HG02885 (cell line): ENCODE measurements at regions not wholly inside any gene's neighbourhood (a gene's known extent, or its start where the extent isn't known, plus 50 kb on each side); places are given as distances from the start of the nearest gene placed in this dataset.
"Not testable (repeated sequence)": the region's sequence is repeated elsewhere in the genome, so short reads cannot be mapped to it uniquely, and the experiment has no call there.

Experiments used
- ATAC-seq: cut with Tn5 transposase; IDR thresholded peaks from one replicate; pipeline ENCODE4 v1.9.1; 2021; ENCODE audit warnings: mild to moderate bottlenecking; ENCODE audit not compliant: unreplicated experiment, poor library complexity

DNA sequence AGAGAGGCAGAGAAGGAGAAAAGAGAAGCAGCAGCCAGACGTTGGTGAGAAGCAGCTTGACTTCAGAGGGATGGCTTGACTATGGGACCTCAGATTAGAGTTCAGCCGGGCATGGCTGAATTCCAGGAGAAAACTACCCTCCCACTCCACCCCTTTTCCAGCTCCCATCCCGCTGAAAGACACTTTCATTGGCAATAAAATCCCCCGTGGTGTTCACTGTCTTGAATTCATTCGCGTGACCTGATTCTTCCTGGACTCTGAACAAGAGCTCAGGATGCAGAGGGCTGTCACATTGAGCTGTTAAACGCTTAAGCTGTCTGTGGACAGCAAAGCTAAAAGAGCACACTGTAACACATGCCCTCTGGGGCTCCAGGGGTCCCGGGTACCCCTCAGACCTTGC, 1575.3 kb upstream of the AGA start:
- no peak for ATAC-seq

DNA sequence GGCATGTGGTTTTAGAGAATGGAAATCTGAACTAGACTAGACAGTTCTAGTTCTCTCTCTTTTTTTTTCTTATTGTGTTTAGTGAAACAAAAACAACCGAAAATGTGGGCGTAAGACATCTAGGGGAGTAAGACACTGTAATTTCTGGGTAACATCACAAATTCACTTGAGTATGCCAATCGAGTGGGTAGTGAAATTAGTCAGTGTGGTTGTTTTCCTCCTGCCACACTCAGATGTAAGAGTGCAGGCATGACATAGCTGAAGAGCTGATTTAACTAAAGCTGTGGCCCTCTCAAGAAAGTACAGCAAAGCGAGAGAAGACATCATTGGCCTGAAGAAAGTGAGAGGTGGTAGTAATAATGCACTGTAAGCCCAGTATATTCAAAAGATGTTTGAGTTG, 1585.3 kb upstream of the AGA start:
- no peak for ATAC-seq

DNA sequence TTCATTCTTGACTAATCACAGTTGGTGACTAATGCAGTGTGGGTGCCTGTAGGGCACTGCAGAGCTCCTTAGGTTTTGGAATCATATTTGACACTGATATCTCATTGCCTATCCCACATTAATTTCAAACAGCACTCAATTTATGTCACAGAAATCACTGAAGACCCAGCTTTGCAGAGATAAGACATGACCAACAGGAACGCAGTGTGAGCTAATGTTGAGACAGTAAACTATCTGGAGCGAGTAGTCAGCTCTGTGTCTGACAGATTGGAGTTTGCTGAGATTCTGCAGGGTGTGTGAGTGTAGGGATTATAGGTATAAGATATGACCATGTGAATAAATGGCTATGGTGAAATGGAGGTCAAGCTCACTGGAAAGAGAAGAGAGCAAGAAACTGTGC, 1586.1 kb upstream of the AGA start:
- ATAC-seq, result no peak

DNA sequence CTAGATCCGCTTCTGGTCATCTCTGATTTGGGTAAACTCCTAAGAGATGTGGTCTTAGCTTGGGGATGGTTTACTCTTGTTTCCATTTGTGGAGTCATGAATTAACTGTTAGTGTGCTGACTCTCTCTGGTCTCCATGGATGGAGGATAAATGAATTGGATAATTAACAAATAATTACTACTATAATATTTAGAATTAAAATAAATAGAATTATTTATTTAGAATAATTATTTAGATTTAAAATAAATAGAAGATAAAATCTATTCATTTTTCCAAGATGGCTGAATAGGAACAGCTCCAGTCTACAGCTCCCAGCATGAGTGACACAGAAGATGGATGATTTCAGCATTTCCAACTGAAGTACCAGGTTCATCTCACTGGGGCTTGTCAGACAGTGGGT, 1587.4 kb upstream of the AGA start:
- no peak for ATAC-seq

DNA sequence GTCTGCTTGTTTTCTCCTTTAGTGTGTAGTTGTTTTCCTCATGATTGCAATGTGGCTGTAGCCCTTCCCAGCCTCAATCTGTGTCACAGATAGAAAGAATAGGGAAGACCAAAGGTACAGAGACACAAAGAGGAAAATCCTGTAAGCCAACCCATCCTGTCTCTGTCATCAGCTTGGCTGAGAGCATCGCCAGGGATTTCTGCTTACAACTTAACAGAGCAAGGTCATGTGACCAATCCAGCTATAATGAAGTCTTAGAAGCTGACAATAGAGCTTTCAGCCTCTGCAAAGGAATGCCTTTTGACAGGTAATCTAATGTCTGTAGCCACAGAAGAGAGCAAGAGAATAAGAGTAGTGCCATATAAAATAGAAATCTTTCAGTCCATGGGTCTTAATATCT, 1598.0 kb upstream of the AGA start:
- ATAC-seq, result no peak

DNA sequence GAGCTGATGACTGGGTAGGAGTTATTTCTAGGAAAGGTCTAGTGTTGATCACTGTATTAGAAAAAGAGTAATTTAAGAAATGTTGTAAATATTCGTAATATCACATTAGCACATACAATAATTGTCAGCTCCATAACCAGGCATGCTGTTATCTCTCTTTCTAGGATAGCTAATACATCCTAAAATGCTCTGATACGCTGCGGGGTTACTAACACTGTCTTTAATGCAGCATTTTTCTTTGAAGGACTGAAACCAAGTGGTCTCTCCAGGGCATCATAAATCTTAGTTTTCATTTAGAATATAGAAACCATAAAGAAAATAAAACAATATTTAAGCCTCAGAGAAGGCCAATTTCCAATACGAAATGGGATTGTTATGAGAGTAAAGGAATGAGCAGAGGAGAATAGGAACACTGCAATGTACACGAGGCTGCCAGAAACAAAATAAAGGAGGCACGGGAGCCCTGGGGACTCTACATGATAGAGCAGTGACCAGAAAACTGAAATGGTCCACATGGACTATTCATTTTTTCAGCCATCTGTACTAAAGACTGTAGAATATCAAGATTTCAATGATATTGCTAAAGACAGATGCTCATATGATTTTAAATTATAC, 1606.7 kb upstream of the AGA start:
- ATAC-seq, result no peak

DNA sequence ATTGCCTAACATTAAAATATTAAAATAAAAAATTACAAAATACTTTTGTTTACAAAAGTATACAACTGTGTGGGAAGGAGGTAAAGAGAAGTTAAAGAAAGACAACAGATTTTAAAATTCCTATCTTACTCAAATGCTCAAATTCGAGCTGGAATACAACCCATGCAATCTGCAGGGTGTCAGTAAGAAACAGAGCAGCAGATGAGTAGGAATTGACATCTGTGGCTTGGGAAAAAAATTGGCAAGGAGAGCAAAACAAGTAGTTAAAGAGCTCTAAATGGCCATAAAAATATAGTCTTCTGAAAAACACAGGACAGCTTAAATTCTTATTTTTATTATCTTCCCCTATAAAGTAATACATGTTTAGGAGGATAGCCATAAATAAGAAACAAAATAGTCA, 1609.0 kb upstream of the AGA start:
- no peak for ATAC-seq

DNA sequence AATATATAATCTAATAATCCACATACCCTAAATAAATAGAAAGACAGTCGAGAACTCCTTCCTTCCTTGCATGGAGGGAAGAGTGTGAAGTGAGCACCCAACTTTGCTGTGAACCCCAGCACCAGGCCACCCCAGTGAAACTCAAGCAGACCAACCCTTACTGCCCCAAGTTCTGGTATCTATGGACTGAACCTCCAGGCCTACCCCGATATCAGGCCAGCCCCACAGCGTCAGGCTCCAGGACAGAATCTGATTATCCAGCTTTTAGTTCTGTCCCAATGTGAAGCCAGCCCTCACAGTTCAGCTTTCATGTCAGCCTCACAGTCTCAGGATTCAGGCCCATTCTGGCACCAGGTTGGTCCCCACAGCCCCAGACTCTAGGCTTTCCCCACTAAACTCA, 1617.2 kb upstream of the AGA start:
- no peak for ATAC-seq

DNA sequence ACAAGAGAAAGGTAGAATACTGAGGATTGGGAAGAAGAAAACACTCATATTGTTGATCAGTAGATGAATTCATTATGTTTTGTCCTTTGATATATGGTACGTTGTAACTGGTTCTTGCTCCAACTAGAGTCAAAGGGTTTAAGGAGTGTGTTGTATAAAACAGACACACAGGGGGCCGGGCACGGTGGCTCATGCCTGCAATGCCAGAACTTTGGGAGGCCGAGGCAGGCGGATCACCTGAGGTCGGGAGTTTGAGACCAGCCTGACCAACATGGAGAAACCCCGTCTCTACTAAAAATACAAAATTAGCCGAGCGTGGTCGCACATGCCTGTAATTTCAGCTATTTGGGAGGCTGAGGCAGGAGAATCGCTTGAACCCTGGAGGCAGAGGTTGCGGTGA, 1624.0 kb upstream of the AGA start:
- ATAC-seq, result not testable (repeated sequence)

DNA sequence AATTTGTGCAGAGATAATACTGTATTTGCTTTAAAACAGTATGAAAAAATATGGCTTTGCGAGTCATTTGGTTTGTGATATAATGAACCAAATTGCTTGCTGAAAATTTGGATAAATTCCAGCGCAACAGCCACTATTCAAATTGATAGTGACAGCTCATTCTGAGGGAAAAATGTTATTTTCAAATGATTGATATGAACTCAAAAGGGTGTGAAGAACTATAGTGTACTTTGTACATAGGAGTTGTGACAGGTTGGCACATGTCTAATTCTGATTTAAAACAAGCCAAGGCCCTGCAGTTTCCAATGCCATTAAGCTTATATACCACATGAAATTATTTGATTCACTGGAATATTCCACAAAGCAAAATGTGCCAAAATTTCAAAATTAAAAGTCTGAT, 1628.9 kb upstream of the AGA start:
- no peak for ATAC-seq

DNA sequence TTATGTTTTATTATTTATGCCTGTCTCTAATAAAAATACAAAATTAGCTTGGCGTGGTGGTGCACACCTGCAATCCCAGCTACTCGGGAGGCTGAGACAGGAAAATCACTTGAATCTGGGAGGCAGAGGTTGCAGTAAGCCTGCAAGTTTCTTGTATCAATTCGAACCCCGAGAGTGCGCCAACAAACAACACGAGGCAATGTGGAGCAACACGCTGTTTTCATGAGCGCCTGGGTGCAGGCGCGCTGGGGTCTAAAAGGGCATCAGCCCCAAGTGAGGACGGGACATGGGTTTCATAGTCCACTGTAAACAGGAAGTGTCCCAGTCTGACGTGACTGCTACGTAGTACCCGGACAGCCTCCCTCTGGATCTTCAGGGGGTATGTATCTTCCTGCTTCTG, 1634.6 kb upstream of the AGA start:
- no peak for ATAC-seq

DNA sequence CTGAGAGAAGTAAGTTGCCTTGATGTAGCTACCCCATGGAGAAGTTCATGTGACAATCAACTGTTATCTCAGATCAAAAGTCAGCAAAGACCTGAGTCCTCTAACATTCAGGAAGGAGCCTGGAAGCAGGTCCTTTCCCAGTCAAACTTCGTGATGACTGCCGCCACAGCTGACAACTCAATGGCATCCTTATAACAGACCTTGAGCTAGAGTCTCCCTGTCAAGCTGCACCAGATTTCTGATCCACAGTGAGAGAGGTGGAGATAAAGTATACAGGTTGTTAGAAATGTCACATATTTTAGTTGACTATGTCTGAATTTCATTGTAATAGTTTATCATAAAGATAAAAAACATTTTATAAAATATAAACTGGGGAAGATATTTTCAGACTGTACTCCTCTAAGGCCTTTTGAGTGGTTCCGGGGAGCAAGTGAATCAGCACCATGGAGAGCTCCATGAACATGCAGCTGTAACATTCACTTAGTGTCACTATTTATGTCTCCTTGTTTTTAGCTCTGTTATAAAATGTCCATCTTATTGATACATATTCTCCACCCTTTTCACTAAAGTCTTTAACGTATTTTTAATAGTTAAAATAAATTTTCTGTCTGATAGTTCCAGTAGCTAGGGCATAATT, 1653.5 kb upstream of the AGA start:
- ATAC-seq, result no peak

DNA sequence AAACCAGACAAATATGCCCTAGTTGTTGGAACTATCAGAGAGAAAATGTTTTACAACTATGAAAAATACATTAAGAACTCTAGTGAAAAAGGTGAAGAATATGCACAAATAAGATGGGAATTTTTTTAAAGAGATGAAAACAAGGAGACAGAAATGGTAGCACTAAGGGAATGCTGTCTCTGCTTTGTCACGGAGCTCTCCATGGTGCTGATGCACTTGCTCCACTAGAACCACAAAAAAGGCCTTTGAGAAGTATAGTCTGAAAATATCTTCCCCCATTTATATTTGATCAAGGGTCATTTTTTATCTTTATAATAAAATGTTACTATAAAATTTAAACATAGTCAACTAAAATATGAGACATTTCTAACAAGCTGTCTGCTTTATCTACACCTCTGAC, 1655.5 kb upstream of the AGA start:
- ATAC-seq, result no peak

DNA sequence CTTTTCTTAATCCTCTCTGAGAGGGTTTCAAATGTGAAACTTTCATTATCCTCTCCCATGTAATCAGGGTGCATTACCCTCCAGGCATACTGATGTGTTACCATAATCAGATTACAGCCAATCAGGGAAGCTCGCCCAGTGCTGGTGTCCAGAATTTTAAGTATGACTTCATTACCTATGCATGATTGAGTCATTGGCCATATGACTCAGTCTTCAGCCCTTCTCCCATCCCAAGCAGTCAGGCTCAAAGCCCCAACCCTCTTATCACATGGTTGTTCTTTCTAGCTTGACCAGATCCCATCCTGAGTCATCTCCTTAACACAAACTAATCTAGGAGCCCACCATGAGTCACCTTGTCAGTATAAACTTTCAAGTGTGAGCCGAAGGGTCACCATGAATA, 1668.1 kb upstream of the AGA start:
- no peak for ATAC-seq

DNA sequence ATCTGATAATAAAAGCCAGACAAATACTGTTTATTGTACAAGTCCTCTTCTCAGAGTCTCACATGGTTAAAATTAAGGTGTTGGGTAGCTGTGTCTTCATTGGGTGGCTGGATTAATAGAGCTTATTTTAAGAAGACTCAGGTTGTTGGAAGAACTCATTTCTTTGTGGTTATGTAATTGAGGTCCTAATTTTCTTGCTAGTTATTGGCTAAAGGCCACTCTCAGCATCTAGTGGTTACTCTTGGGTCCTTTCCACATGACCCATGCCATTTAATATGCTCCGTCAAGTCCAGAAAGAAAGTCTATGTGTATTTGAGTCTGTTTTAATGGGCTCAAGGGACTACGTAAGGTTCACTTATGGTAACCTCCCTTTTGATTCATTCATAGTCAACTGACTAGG, 1668.6 kb upstream of the AGA start:
- ATAC-seq, result no peak

DNA sequence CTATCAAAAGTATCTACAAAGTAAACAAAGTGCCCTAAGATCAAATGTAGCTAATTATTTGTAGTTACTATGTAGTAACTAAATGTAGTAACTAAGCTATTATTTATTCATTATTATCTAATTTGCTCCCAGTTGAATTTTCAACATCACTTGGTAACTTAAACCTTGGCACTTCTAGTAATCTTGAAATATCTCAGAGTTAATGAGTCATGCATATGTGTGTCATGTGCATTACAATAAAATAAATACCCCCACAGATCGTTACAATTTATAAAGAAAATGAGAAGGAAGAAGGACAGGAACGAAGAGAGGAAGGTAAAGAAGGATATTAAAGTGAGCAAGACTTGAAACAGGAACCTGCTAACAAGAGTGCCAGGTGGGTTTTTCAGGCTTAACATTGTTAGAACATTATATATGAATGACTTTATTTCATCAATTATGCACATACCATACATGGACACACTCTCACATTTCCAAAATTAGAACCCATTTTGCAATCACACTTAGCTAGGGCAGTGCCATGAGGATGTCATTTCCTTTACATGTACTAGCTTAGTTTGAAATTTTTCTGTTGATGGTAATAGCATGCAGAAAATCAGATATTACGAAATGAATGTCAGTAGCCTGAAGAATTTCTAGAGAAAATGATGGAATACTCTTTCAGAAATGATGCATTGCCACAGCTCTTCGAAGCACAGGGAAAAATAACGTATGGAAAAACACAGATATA, 1670.4 kb upstream of the AGA start:
- no peak for ATAC-seq

DNA sequence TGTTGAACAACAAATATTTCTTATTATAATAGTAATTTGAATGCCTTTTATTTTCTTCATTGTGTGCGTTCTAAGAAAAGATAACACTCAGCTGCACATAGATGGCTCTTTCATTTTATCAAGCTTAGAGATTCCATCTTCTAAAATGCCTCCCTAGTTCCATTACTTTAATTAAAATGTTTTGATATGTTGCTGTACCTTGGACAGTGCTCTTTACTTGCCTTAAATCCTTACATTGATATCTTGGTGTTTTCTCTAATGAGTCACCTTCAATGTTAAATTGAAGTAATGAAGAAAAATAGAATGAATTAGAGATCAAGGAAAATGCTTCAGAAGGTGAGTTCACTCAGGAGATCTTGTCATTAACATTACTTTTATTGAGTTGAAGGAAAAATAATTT, 1672.4 kb upstream of the AGA start:
- ATAC-seq, result no peak

DNA sequence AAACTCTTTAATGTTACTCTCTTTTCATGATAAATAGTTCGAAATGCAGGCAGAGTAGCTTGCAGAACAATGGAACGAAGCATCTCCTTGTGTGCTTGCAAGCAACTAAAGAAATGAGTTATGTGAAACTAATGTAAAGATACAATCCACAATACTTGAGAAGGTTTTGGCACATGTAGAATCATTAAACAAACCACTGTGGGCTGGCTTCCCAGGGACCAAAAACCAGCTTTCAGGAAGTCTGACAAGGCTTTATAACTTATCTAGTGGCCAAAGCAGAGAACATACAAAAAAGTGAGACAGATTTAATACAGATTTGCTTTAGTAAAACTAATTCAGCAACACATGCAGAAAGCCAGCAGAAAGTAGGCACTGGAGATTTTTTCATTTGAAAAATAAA, 1673.8 kb upstream of the AGA start:
- no peak for ATAC-seq

DNA sequence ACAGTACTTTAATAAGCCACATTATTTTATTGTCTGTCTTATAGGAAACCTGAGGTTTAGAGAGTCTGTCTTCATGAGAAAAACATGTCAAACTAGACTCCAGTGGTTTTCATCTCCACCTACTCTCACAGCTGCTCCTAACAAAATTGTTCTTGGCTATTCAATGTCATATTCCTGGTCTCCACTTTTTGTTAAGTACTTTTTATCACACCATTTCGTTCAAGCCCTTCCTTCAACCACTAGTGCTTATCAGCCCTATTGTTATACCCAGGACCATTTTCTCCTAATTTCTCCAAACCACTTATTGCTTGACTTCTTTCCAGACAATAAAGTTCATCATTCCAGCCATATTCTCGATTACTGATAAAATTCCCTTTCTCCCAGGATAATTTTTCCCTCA, 1674.3 kb upstream of the AGA start:
- ATAC-seq, result no peak

DNA sequence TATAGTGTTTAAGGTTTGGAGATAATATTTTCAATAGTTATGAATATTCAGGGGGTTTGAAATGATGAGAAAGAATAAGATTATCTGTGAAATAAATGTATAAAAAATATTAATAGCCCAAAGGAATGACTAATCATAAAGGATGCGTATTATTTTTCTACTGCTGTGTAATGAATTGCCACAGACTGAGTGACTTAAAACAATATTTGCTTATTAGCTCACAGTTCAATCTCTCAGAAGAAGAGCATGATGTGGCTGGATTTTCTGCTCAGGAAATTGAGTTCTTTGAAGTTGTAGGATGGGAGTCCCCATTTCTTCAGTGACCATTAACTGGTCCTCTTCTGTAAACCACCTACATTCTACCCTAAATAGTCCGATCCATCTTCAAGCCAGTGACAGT, 1680.8 kb upstream of the AGA start:
- ATAC-seq, result no peak

DNA sequence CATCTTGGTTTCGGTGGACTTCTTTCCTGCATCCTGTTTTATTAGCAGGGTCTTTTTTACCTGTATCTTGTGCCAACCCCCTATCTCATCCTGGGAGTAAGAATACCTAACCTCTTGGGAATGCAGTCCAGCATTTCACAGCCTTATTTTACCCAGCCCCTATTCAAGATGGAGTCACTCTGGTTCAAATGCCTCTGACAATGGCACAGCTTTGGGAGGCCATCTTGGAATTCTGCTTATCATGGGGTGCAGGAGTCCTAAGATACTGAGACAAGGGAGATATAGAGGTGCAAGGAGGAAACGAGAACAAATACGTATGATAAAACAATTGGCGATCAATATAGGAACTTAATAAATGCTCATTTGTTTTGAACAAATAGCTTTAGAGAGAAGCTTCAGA, 1682.2 kb upstream of the AGA start:
- ATAC-seq, result no peak

DNA sequence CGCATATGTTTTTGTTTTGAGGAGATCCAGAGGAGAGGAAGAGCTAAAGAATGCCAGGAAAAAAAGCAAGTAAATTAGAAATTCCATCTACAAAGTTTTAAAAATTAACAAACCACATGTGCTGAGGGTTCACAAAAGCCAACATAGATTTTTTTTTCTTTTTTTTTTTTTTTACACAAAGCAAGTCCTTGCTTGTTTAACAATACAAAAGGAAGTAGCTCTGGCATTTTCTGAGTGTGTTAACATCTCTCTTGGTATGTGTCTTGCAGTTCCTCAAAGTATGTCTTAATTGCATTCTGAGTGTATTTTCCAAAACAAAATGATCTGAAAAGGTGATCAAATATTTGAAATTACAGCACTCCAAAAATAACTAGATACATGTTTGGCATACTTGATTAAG, 1682.7 kb upstream of the AGA start:
- ATAC-seq, result no peak
